Esophagus (tissue), 2 donors: ENCODE measurements at regions not wholly inside any gene's neighbourhood (a gene's known extent, or its start where the extent isn't known, plus 50 kb on each side); places are given as distances from the start of the nearest gene placed in this dataset.

Experiments used
- H3K27ac ChIP-seq, 2 donors: one replicate each; pipeline ENCODE4 v1.5.1; 2013; ENCODE audit warnings: low read depth in 2 of 2, mild to moderate bottlenecking in 2 of 2, inconsistent platforms in 1 of 2, low read length in 1 of 2, moderate library complexity in 1 of 2
- H3K27me3 ChIP-seq, 2 donors: one replicate each; pipeline ENCODE4 v1.6.1; 2013; ENCODE audit warnings: low read length in 2 of 2, control low read depth in 1 of 2, mild to moderate bottlenecking in 1 of 2; ENCODE audit not compliant: insufficient read depth in 2 of 2, control insufficient read depth in 1 of 2
- H3K36me3 ChIP-seq, 2 donors: one replicate each; pipeline ENCODE4 v1.6.1; 2013; ENCODE audit warnings: low read length in 1 of 2; ENCODE audit not compliant: control insufficient read depth in 2 of 2, insufficient read depth in 2 of 2
- H3K4me1 ChIP-seq, 2 donors: one replicate each; pipeline ENCODE4 v1.6.1; 2013; ENCODE audit warnings: low read length in 1 of 2; ENCODE audit not compliant: control insufficient read depth in 2 of 2, insufficient read depth in 2 of 2
- H3K4me3 ChIP-seq, 2 donors: one replicate each; pipeline ENCODE4 v1.5.1; 2013; ENCODE audit warnings: low read length in 2 of 2, mild to moderate bottlenecking in 2 of 2, low read depth in 1 of 2, moderate library complexity in 1 of 2
- H3K9me3 ChIP-seq, 2 donors: one replicate each; pipeline ENCODE4 v1.6.1; 2013; ENCODE audit warnings: mild to moderate bottlenecking in 2 of 2, low read depth in 1 of 2, low read length in 1 of 2, moderate library complexity in 1 of 2; ENCODE audit not compliant: control insufficient read depth in 2 of 2, insufficient read depth in 1 of 2
- WGBS, 2 donors: extraction: QIAGEN DNeasy Blood & Tissue Kit; methylation state at CpG; one replicate each; pipeline ENCODE4 v1.1.7; 2013; 5-methylcytosine and 5-hydroxymethylcytosine counted together
- donor health status: healthy with polysubstance abuse.
- donor health status: Bipolar disorder and iron deficiency.

GRCh38 chr14:99058542-99058941 lies 213.5 kb downstream of the BCL11B start:
- no peaks in the 10 kb centered on the region for H3K36me3 ChIP-seq
- no peaks in the 10 kb centered on the region for H3K4me1 ChIP-seq
- H3K4me3 ChIP-seq, result no peak overlapping the region
- no peak overlapping the region for H3K27ac ChIP-seq
- H3K27me3 ChIP-seq, result no peaks in the 10 kb centered on the region
- WGBS, 2 donors, result 95% methylated on average over 8 of the region's 8 CpGs
- H3K9me3 ChIP-seq, result no peaks in the 10 kb centered on the region

- H3K4me3 ChIP-seq, result no peak overlapping the region
- peaks cover 0 to 4% of the 10 kb centered on the region in 2 donors for H3K9me3 ChIP-seq
- peaks cover 5 to 13% of the 10 kb centered on the region in 2 donors for H3K4me1 ChIP-seq
- no peaks in the 10 kb centered on the region for H3K36me3 ChIP-seq
- no peaks in the 10 kb centered on the region for H3K27me3 ChIP-seq
- H3K27ac ChIP-seq, result no peak overlapping the region
- WGBS, 2 donors, result 83% methylated on average over 10 of the region's 10 CpGs
Measured at GRCh38 chr14:99062216-99062615, 209.8 kb downstream of the BCL11B start.

- WGBS, 2 donors, result 85 to 89% methylated on average over 18 of the region's 18 CpGs
Measured at GRCh38 chr14:99062772-99063418, 209.1 kb downstream of the BCL11B start.

GRCh38 chr14:99063620-99064225 lies 208.3 kb downstream of the BCL11B start:
- Histone ChIP-seq H3K4me1 (peaks cover 5 to 15% of the 10 kb centered on the region in 2 donors), H3K9me3 (peaks cover 5 to 7% of the 10 kb centered on the region in 2 donors), H3K4me3 (no peak overlapping the region), H3K27ac (peak overlapping the region; percentile 11 to 19), H3K27me3 (no peaks in the 10 kb centered on the region), H3K36me3 (no peaks in the 10 kb centered on the region)
- 64 to 72% methylated on average over 10 of the region's 10 CpGs for WGBS, 2 donors

More at GRCh38 chr14:99062772-99063418, 209.1 kb downstream of the BCL11B start:
- H3K27ac ChIP-seq, result no peak overlapping the region
- H3K27me3 ChIP-seq, result no peaks in the 10 kb centered on the region
- no peak overlapping the region for H3K4me3 ChIP-seq
- peaks cover 5 to 13% of the 10 kb centered on the region in 2 donors for H3K4me1 ChIP-seq
- H3K36me3 ChIP-seq, result no peaks in the 10 kb centered on the region
- H3K9me3 ChIP-seq, result peaks cover 5 to 7% of the 10 kb centered on the region in 2 donors

GRCh38 chr14:99064262-99064954 lies 207.6 kb downstream of the BCL11B start:
- Histone ChIP-seq H3K4me1 (peaks cover 5 to 15% of the 10 kb centered on the region in 2 donors), H3K27me3 (no peaks in the 10 kb centered on the region), H3K9me3 (peaks cover 5 to 7% of the 10 kb centered on the region in 2 donors), H3K36me3 (no peaks in the 10 kb centered on the region), H3K4me3 (no peak overlapping the region), H3K27ac (peak overlapping the region; percentile 88 to 89)
- 44 to 48% methylated on average over 9 of the region's 9 CpGs for WGBS, 2 donors

GRCh38 chr14:99065551-99065950 lies 206.4 kb downstream of the BCL11B start:
- H3K36me3 ChIP-seq, result no peaks in the 10 kb centered on the region
- 77 to 86% methylated on average over 3 of the region's 3 CpGs for WGBS, 2 donors
- no peaks in the 10 kb centered on the region for H3K27me3 ChIP-seq
- H3K27ac ChIP-seq, result peak overlapping the region; percentile 88 to 89
- peaks cover 5 to 15% of the 10 kb centered on the region in 2 donors for H3K4me1 ChIP-seq
- H3K4me3 ChIP-seq, result no peak overlapping the region
- peaks cover 5 to 9% of the 10 kb centered on the region in 2 donors for H3K9me3 ChIP-seq

- Histone ChIP-seq H3K27me3 (no peaks in the 10 kb centered on the region), H3K9me3 (peaks cover 5 to 9% of the 10 kb centered on the region in 2 donors), H3K36me3 (no peaks in the 10 kb centered on the region), H3K4me3 (no peak overlapping the region), H3K4me1 (peaks cover 5 to 15% of the 10 kb centered on the region in 2 donors), H3K27ac (peak overlapping the region; percentile 78 to 84)
- WGBS, 2 donors, result 52 to 58% methylated on average over 23 of the region's 23 CpGs
Measured at GRCh38 chr14:99066378-99066777, 205.6 kb downstream of the BCL11B start.

GRCh38 chr14:99067141-99067920 lies 204.7 kb downstream of the BCL11B start:
- Histone ChIP-seq H3K4me1 (peaks cover 5 to 15% of the 10 kb centered on the region in 2 donors), H3K36me3 (no peaks in the 10 kb centered on the region), H3K27ac (peak overlapping the region; percentile 78 to 84), H3K9me3 (peaks cover 5 to 9% of the 10 kb centered on the region in 2 donors), H3K4me3 (no peak overlapping the region), H3K27me3 (no peaks in the 10 kb centered on the region)
- WGBS, 2 donors, result 69 to 76% methylated on average over 2 of the region's 2 CpGs

- Histone ChIP-seq H3K27ac (peak overlapping the region; percentile 78 to 84), H3K4me1 (peaks cover 5 to 15% of the 10 kb centered on the region in 2 donors), H3K4me3 (no peak overlapping the region), H3K9me3 (peaks cover 5 to 9% of the 10 kb centered on the region in 2 donors), H3K27me3 (no peaks in the 10 kb centered on the region), H3K36me3 (no peaks in the 10 kb centered on the region)
- 94 to 95% methylated on average over 5 of the region's 5 CpGs for WGBS, 2 donors
Measured at GRCh38 chr14:99067927-99068326, 204.1 kb downstream of the BCL11B start.
